GM23338 (cell line): ENCODE measurements at regions not wholly inside any gene's neighbourhood (a gene's known extent, or its start where the extent isn't known, plus 50 kb on each side); places are given as distances from the start of the nearest gene placed in this dataset.

Experiments
- ATAC-seq: fragments of 200-7000 bp; cut with Tn5 transposase; 3 replicates; pipeline ENCODE4 v1.9.1; 2020
- DNase-seq: peaks from one replicate; pipeline ENCODE4 v3.0.0-alpha.2; 2015; ENCODE audit warnings: low spot score
- H2AFZ ChIP-seq: fragments of 200-600 bp; sonication (generic); 2 replicates; pipeline ENCODE4 v1.8.0; 2016; ENCODE audit warnings: antibody characterized with exemption, mild to moderate bottlenecking, moderate library complexity
- H3F3A ChIP-seq: fragments of 200-600 bp; sonication (generic); replicated peaks from 2 replicates; pipeline ENCODE4 v1.8.0; 2017; ENCODE audit warnings: antibody characterized with exemption, mixed run types, low read depth
- H3K27ac ChIP-seq: fragments of 200-600 bp; sonication (generic); 2 replicates; pipeline ENCODE4 v1.6.1; 2016; ENCODE audit warnings: low read depth
- H3K27me3 ChIP-seq: fragments of 200-600 bp; sonication (generic); 2 replicates; pipeline ENCODE4 v1.8.0; 2016; ENCODE audit warnings: mild to moderate bottlenecking, mixed run types, moderate library complexity; ENCODE audit not compliant: insufficient read depth
- H3K36me3 ChIP-seq: fragments of 200-600 bp; sonication (generic); 2 replicates; pipeline ENCODE4 v1.8.0; 2016; ENCODE audit warnings: mild to moderate bottlenecking; ENCODE audit not compliant: insufficient read depth
- H3K4me1 ChIP-seq: fragments of 200-600 bp; sonication (generic); 2 replicates; pipeline ENCODE4 v1.8.0; 2016; ENCODE audit warnings: mild to moderate bottlenecking, moderate library complexity; ENCODE audit not compliant: insufficient read depth
- H3K4me2 ChIP-seq: fragments of 200-600 bp; sonication (generic); 2 replicates; pipeline ENCODE4 v1.7.1; 2017; ENCODE audit warnings: mixed run types
- H3K4me3 ChIP-seq: fragments of 200-600 bp; sonication (generic); 2 replicates; pipeline ENCODE4 v1.6.1; 2016; ENCODE audit warnings: mixed run types
- H3K79me2 ChIP-seq: fragments of 200-600 bp; sonication (generic); replicated peaks from 2 replicates; pipeline ENCODE4 v1.8.0; 2017; ENCODE audit warnings: mild to moderate bottlenecking; ENCODE audit not compliant: insufficient read depth
- H3K9me2 ChIP-seq: fragments of 200-600 bp; sonication (generic); 2 replicates; pipeline ENCODE4 v1.8.0; 2017; ENCODE audit not compliant: insufficient read depth
- H4K20me1 ChIP-seq: fragments of 200-600 bp; sonication (generic); replicated peaks from 2 replicates; pipeline ENCODE4 v1.8.0; 2017; ENCODE audit warnings: mild to moderate bottlenecking; ENCODE audit not compliant: insufficient read depth
- H3K27ac Mint-ChIP-seq: 2 replicates; pipeline ENCODE4 v1.8.0; 2020; ENCODE audit warnings: inconsistent platforms, mild to moderate bottlenecking, moderate library complexity, mixed read lengths
- H3K27me3 Mint-ChIP-seq: 3 replicates; pipeline ENCODE4 v1.8.0; 2022; ENCODE audit warnings: low read depth, mild to moderate bottlenecking, moderate library complexity, mixed read lengths, inconsistent platforms; ENCODE audit not compliant: insufficient read depth, poor library complexity
- H3K36me3 Mint-ChIP-seq: 3 replicates; pipeline ENCODE4 v1.8.0; 2021; ENCODE audit warnings: low read depth, mild to moderate bottlenecking, inconsistent platforms, moderate library complexity, mixed read lengths
- H3K4me1 Mint-ChIP-seq: 3 replicates; pipeline ENCODE4 v1.8.0; 2020; ENCODE audit warnings: mild to moderate bottlenecking, inconsistent platforms, mixed read lengths
- H3K4me3 Mint-ChIP-seq: 3 replicates; pipeline ENCODE4 v1.8.0; 2021; ENCODE audit warnings: moderate library complexity, mild to moderate bottlenecking, inconsistent platforms, mixed read lengths
- H3K9me3 Mint-ChIP-seq: 3 replicates; pipeline ENCODE4 v1.8.0; 2020; ENCODE audit warnings: moderate library complexity, mild to moderate bottlenecking, inconsistent platforms, mixed read lengths
- CREB1 ChIP-seq: fragments of 250-450 bp; sonication (Bioruptor Pico); IDR thresholded peaks from 2 replicates; pipeline ENCODE4 v1.5.0; 2020; ENCODE audit warnings: low read depth, mild to moderate bottlenecking, moderate library complexity
- CTCF ChIP-seq, 2 experiments: fragments of 200-600 bp in 1 of 2; sonication (generic) in 1 of 2; conservative IDR thresholded peaks; 2 replicates each; pipeline versions ENCODE4 v1.5.1 to v1.6.1; 2016 to 2017; ENCODE audit warnings: antibody characterized with exemption in 2 of 2, low read depth in 2 of 2, mild to moderate bottlenecking in 2 of 2, moderate library complexity in 1 of 2
- ETS1 ChIP-seq: IDR thresholded peaks from 2 replicates; pipeline ENCODE4 v1.6.1; 2016; ENCODE audit warnings: antibody characterized with exemption
- EZH2 ChIP-seq: fragments of 200-600 bp; sonication (generic); IDR thresholded peaks from one replicate; pipeline ENCODE4 v1.8.0; 2017; ENCODE audit warnings: antibody characterized with exemption, mild to moderate bottlenecking, low read depth; ENCODE audit not compliant: unreplicated experiment
- REST ChIP-seq: IDR thresholded peaks from one replicate; pipeline ENCODE4 v1.6.1; 2018; ENCODE audit warnings: antibody characterized with exemption; ENCODE audit not compliant: unreplicated experiment
- ZNF114 ChIP-seq: fragments of 250-450 bp; sonication (Bioruptor Pico); IDR thresholded peaks from 2 replicates; pipeline ENCODE4 v1.5.0; 2020; ENCODE audit warnings: mild to moderate bottlenecking, moderate library complexity
- ZNF331 ChIP-seq: fragments of 250-450 bp; sonication (Bioruptor Pico); IDR thresholded peaks from 2 replicates; pipeline ENCODE4 v1.5.0; 2020; ENCODE audit warnings: low read depth, mild to moderate bottlenecking, moderate library complexity
- ZNF462 ChIP-seq: fragments of 250-450 bp; sonication (Bioruptor Pico); IDR thresholded peaks from 2 replicates; pipeline ENCODE4 v1.5.0; 2020; ENCODE audit warnings: mild to moderate bottlenecking, moderate library complexity

GRCh38 chr4:44845309-44845708 lies 119.0 kb upstream of the GNPDA2 start:
- no peaks in the 10 kb centered on the region for H3K36me3 Mint-ChIP-seq
- Histone ChIP-seq H4K20me1 (no peaks in the 10 kb centered on the region), H3K27ac (no peak overlapping the region), H3K79me2 (no peaks in the 10 kb centered on the region), H3K4me3 (no peak overlapping the region), H3F3A (no peaks in the 10 kb centered on the region), H3K27me3 (no peaks in the 10 kb centered on the region), H3K9me2 (peaks cover 2% of the 10 kb centered on the region; the same call in 1 of the 2 replicates), H3K4me2 (no peak overlapping the region), H2AFZ (no peak overlapping the region), H3K4me1 (no peaks in the 10 kb centered on the region), H3K36me3 (no peaks in the 10 kb centered on the region)
- no peaks in the 10 kb centered on the region for H3K27me3 Mint-ChIP-seq
- no peaks in the 10 kb centered on the region; the same call in 2 of the 3 replicates for H3K4me1 Mint-ChIP-seq
- TF ChIP-seq ZNF331 (CRISPR knock-in tag) (no peak), CREB1 (no peak), REST (no peak), ETS1 (no peak), ZNF114 (CRISPR knock-in tag) (no peak), ZNF462 (CRISPR knock-in tag) (no peak), CTCF (conservative IDR thresholded peaks at IDR 0.05; ENCODE audit: low read depth in 2 of 2) (no peak), EZH2 (no peak)
- H3K27ac Mint-ChIP-seq = no peak overlapping the region
- H3K4me3 Mint-ChIP-seq = no peak overlapping the region
- H3K9me3 Mint-ChIP-seq = no peaks in the 10 kb centered on the region; the same call in 2 of the 3 replicates
- ATAC-seq (no peak), DNase-seq (no peak)
